ENCODE measurements at regions not wholly inside any gene's neighbourhood (a gene's known extent, or its start where the extent isn't known, plus 50 kb on each side); places are given as distances from the start of the nearest gene placed in this dataset.

DNA sequence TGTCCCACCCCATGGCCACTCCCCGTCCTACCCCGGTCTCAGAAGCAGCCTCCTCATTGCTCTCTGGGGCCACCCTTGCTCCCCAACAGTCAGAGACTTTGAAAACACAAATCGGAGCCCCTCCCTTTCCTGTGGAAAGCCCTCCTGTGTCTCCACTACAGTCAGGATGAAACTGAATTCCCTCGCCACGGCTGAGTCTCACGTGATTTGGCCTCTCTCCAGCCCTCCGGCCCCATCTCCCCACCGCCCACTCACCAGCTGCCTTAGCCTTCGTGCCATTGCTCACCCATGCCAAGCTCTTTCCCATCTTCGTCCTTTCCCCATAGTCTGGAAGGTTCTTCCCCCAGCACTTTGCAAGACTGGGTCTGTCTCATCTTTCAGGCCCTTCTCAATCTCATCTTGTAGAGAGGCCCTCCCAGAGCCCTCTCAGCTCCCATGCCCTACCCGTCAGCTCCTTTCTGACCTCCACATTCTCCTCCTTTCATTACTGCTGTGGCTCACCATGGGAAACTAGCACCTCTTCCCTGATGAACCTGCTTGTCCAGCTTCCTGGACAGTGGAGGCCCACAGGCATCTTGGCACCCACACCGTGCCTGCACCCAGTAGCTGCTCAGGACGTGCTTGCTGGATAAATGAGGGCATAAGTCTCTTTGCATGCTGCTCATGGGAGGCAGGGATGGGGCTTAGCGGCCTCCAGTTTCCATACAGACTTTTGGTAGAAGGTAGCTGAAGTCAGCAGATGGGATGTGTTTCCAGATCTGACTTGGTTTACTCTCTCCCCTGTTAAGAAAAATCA lies 126.4 kb upstream of the COL5A1 start:
- peaks cover 3% of the 10 kb centered on the region for H3K36me3 Mint-ChIP-seq
- TF ChIP-seq, protein P1, sequence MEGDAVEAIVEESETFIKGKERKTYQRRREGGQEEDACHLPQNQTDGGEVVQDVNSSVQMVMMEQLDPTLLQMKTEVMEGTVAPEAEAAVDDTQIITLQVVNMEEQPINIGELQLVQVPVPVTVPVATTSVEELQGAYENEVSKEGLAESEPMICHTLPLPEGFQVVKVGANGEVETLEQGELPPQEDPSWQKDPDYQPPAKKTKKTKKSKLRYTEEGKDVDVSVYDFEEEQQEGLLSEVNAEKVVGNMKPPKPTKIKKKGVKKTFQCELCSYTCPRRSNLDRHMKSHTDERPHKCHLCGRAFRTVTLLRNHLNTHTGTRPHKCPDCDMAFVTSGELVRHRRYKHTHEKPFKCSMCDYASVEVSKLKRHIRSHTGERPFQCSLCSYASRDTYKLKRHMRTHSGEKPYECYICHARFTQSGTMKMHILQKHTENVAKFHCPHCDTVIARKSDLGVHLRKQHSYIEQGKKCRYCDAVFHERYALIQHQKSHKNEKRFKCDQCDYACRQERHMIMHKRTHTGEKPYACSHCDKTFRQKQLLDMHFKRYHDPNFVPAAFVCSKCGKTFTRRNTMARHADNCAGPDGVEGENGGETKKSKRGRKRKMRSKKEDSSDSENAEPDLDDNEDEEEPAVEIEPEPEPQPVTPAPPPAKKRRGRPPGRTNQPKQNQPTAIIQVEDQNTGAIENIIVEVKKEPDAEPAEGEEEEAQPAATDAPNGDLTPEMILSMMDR (IDR thresholded peaks at IDR 0.05; ENCODE audit: unreplicated experiment) = no peak
- H3K4me3 Mint-ChIP-seq = no peak overlapping the region
- no peaks in the 10 kb centered on the region for H3K27me3 Mint-ChIP-seq (ENCODE audit: low read depth)
- no peak overlapping the region for H3K27ac Mint-ChIP-seq
- peaks cover 7% of the 10 kb centered on the region for H3K4me1 Mint-ChIP-seq
- H3K9me3 Mint-ChIP-seq = peaks cover 18% of the 10 kb centered on the region
- no peak for DNase-seq (ENCODE audit: low spot score in 2 of 2, unreplicated experiment in 2 of 2)

DNA sequence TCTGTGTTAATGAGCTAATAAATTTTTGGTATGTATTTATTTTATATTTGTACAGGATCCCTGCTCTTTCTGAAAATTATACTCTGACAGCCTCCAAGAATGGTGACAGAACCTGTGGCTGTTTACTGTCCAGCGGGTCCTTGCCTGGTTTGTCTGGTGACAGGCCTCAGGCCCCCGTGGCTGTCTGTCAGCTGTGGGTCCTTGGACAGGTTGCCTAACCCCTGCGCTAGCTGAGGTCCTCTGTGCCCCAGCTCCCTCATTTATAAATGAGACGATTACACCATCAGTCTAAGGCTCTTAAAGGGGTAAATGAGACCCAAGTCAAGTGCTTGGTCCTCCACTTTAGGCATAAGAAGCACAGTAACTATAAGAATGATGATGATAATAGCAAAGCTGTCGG lies 125.1 kb upstream of the COL5A1 start:
- Mint-ChIP-seq H3K27ac (no peak overlapping the region), H3K36me3 (peaks cover 3% of the 10 kb centered on the region), H3K4me1 (peaks cover 7% of the 10 kb centered on the region), H3K9me3 (peaks cover 29% of the 10 kb centered on the region), H3K27me3 (ENCODE audit: low read depth) (no peaks in the 10 kb centered on the region), H3K4me3 (no peak overlapping the region)
- TF ChIP-seq, protein P1 (IDR thresholded peaks at IDR 0.05; ENCODE audit: unreplicated experiment) = no peak
- no peak for DNase-seq (ENCODE audit: low spot score in 2 of 2, unreplicated experiment in 2 of 2)

DNA sequence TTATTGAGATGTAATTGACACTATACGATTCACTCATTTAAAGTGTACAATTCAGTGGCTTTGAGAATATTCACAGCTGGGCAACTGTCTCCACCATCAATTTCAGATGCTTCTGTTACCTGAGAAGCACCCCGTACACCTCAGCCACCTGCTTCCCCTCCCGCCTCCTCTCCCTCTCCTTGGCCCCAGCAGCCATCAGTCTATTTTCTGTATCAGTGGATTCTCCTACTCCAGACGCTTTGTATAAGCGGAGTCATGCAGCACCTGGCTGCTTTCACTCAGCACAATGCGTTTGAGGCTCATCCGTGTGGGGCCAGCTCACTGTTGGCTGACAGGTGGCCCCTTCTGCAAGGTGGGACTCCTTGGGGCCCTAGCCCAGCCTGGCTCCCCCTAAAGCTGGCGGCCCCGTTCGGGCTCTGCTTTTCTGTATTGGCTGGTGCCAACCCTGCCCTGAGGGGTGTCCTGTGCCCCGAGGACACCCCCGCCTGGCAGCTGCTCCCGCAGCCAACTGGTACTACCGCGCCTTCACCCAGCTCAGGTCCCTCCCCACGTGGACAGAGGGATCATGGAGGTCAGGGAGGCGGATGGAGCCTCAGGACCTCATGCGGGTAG lies 124.4 kb upstream of the COL5A1 start:
- peaks cover 28% of the 10 kb centered on the region for H3K9me3 Mint-ChIP-seq
- peaks cover 3% of the 10 kb centered on the region for H3K36me3 Mint-ChIP-seq
- peaks cover 10% of the 10 kb centered on the region for H3K4me1 Mint-ChIP-seq
- TF ChIP-seq, protein P1 (IDR thresholded peaks at IDR 0.05; ENCODE audit: unreplicated experiment) = no peak
- H3K4me3 Mint-ChIP-seq = no peak overlapping the region
- DNase-seq (ENCODE audit: low spot score in 2 of 2, unreplicated experiment in 2 of 2) = no peak
- H3K27ac Mint-ChIP-seq = no peak overlapping the region
- H3K27me3 Mint-ChIP-seq (ENCODE audit: low read depth) = no peaks in the 10 kb centered on the region

DNA sequence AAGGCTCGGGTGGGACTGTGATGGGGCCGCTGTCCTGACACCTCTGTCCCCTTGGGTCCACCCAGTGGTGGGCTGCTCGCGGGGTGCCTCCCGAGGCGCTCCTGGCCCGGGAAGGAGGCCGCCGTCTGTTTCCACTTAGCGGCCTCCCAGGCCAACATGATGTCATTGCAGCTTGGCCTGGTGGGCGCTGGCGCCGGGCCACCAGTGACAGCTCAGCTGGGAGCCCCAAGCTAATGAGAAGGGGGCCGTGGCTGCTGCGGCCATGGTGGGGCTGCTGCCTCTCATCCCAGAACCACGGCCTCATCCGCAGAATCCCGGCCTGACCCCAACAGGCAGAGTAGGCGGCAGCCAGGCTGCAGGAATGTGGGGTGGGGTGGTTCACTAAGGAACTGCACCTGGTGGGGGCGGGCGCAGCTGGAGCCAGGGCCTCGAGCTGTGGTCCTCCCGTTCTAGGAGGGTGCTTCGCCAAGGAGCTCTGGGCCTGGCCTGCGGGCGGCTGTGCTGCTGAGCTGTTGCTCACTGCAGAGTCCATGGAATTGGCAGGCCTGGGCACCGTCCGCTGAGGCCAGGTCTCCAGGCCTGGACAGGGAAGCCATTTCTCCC lies 123.5 kb upstream of the COL5A1 start:
- Mint-ChIP-seq H3K27me3 (ENCODE audit: low read depth) (no peaks in the 10 kb centered on the region), H3K27ac (no peak overlapping the region), H3K36me3 (peaks cover 3% of the 10 kb centered on the region), H3K9me3 (peaks cover 22% of the 10 kb centered on the region), H3K4me1 (peaks cover 10% of the 10 kb centered on the region), H3K4me3 (no peak overlapping the region)
- TF ChIP-seq, protein P1 (IDR thresholded peaks at IDR 0.05; ENCODE audit: unreplicated experiment) = no peak
- no peak for DNase-seq (ENCODE audit: low spot score in 2 of 2, unreplicated experiment in 2 of 2)

DNA sequence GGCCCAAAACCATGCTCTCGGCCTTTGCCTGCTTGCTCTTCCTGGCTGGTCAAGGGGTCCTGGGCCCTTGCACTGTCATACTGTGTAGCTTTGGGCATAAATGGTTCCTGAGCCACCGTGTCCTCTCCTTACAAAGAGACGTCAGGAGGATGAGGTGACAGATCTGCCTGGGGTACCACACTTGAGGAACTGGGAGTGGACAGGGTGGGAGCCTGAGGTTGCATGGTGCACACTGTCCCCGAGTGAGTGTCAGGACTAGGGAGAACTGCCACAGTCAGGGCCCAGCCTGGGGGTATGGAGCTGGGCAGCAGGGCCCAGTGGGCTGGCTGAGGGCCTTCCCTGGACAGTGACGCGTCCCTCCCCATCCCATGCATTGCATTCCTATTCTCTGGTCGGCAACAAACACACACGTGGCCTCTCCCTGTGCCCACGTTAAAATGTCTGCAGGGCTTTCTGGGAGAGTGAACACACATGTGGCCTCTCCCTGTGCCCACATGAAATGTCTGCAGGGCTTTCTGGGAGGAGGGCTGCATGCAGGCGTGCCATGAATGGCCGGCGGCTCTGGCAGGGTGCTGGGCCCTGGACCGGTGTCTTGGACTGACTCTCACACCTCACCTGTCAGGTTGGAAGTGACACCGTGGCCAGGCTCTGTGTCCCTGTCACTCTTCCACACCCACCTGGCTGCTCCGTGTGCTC lies 122.1 kb upstream of the COL5A1 start:
- TF ChIP-seq, protein P1 (IDR thresholded peaks at IDR 0.05; ENCODE audit: unreplicated experiment) = no peak
- Mint-ChIP-seq H3K36me3 (no peaks in the 10 kb centered on the region), H3K27me3 (ENCODE audit: low read depth) (no peaks in the 10 kb centered on the region), H3K4me1 (peaks cover 10% of the 10 kb centered on the region), H3K4me3 (no peak overlapping the region), H3K9me3 (peaks cover 17% of the 10 kb centered on the region), H3K27ac (no peak overlapping the region)
- DNase-seq (ENCODE audit: low spot score in 2 of 2, unreplicated experiment in 2 of 2) = no peak

All from mesothelial cell of epicardium (in vitro differentiated cells).